T-helper 2 cell treated with Interferon-gamma antibody and Interleukin-4, amounts not matched to agents 5 μg/mL and 100 μg/mL, for 36 hours (primary cell): ENCODE measurements at regions not wholly inside any gene's neighbourhood (a gene's known extent, or its start where the extent isn't known, plus 50 kb on each side); places are given as distances from the start of the nearest gene placed in this dataset.
A peak's percentile ranks its signal among the peaks of the same experiment; 100 is the strongest.

Source experiments
- DNase-seq: peaks from one replicate; pipeline ENCODE4 v3.0.0; 2021; ENCODE audit warnings: low spot score
- H3K27ac Mint-ChIP-seq: one replicate; pipeline ENCODE4 v1.8.0; 2021; ENCODE audit warnings: mild to moderate bottlenecking, mixed read lengths
- H3K27me3 Mint-ChIP-seq: one replicate; pipeline ENCODE4 v1.8.0; 2021; ENCODE audit warnings: low read depth, mixed read lengths
- H3K36me3 Mint-ChIP-seq: one replicate; pipeline ENCODE4 v1.8.0; 2021; ENCODE audit warnings: low read depth, mixed read lengths
- H3K4me1 Mint-ChIP-seq: one replicate; pipeline ENCODE4 v1.8.0; 2021; ENCODE audit warnings: low read depth, mixed read lengths
- H3K4me3 Mint-ChIP-seq: one replicate; pipeline ENCODE4 v1.8.0; 2022; ENCODE audit warnings: mild to moderate bottlenecking, moderate library complexity, mixed read lengths
- H3K9me3 Mint-ChIP-seq: one replicate; pipeline ENCODE4 v1.8.0; 2021; ENCODE audit warnings: mixed read lengths

GRCh38 chr4:153084224-153084979 is 119.8 kb upstream of the TRIM2 start:
- DNase-seq: no peak
- Mint-ChIP-seq H3K27me3 (peaks cover 35% of the 10 kb centered on the region), H3K27ac (no peak overlapping the region), H3K4me3 (no peak overlapping the region), H3K4me1 (peaks cover 11% of the 10 kb centered on the region), H3K36me3 (no peaks in the 10 kb centered on the region), H3K9me3 (no peaks in the 10 kb centered on the region)

- Mint-ChIP-seq H3K36me3 (no peaks in the 10 kb centered on the region), H3K27me3 (peaks cover 28% of the 10 kb centered on the region), H3K4me3 (no peak overlapping the region), H3K9me3 (no peaks in the 10 kb centered on the region), H3K4me1 (peaks cover 11% of the 10 kb centered on the region), H3K27ac (no peak overlapping the region)
- DNase-seq: peak; percentile 76
These were observed 119.1 kb upstream of the TRIM2 start for GRCh38 chr4:153084980-153085630.

- Mint-ChIP-seq H3K9me3 (no peaks in the 10 kb centered on the region), H3K27ac (no peak overlapping the region), H3K36me3 (no peaks in the 10 kb centered on the region), H3K4me1 (peaks cover 7% of the 10 kb centered on the region), H3K27me3 (peaks cover 18% of the 10 kb centered on the region), H3K4me3 (no peak overlapping the region)
- no peak for DNase-seq
These were observed 116.5 kb upstream of the TRIM2 start for GRCh38 chr4:153087671-153088194.

GRCh38 chr4:153089742-153090141 is 114.5 kb upstream of the TRIM2 start:
- Mint-ChIP-seq H3K36me3 (no peaks in the 10 kb centered on the region), H3K27ac (no peak overlapping the region), H3K4me3 (no peak overlapping the region), H3K4me1 (peaks cover 5% of the 10 kb centered on the region), H3K27me3 (peaks cover 11% of the 10 kb centered on the region), H3K9me3 (no peaks in the 10 kb centered on the region)
- DNase-seq: no peak

- H3K9me3 Mint-ChIP-seq: no peaks in the 10 kb centered on the region
- H3K4me3 Mint-ChIP-seq: no peak overlapping the region
- H3K27ac Mint-ChIP-seq: no peak overlapping the region
- DNase-seq: no peak
- H3K27me3 Mint-ChIP-seq: peaks cover 10% of the 10 kb centered on the region
- H3K4me1 Mint-ChIP-seq: peaks cover 3% of the 10 kb centered on the region
- H3K36me3 Mint-ChIP-seq: no peaks in the 10 kb centered on the region
These were observed 114.1 kb upstream of the TRIM2 start for GRCh38 chr4:153090181-153090580.

- Mint-ChIP-seq H3K4me1 (no peaks in the 10 kb centered on the region), H3K27me3 (peaks cover 6% of the 10 kb centered on the region), H3K9me3 (no peaks in the 10 kb centered on the region), H3K36me3 (no peaks in the 10 kb centered on the region), H3K4me3 (no peak overlapping the region), H3K27ac (no peak overlapping the region)
- no peak for DNase-seq
These were observed 113.4 kb upstream of the TRIM2 start for GRCh38 chr4:153090670-153091385.

GRCh38 chr4:153093396-153093795 is 110.8 kb upstream of the TRIM2 start:
- Mint-ChIP-seq H3K36me3 (no peaks in the 10 kb centered on the region), H3K4me1 (no peaks in the 10 kb centered on the region), H3K9me3 (no peaks in the 10 kb centered on the region), H3K27ac (no peak overlapping the region), H3K27me3 (peaks cover 3% of the 10 kb centered on the region), H3K4me3 (no peak overlapping the region)
- no peak for DNase-seq

GRCh38 chr4:153093802-153094201 is 110.4 kb upstream of the TRIM2 start:
- no peak for DNase-seq
- H3K36me3 Mint-ChIP-seq: no peaks in the 10 kb centered on the region
- no peaks in the 10 kb centered on the region for H3K4me1 Mint-ChIP-seq

GRCh38 chr4:153094435-153094834 is 109.8 kb upstream of the TRIM2 start:
- Mint-ChIP-seq H3K36me3 (no peaks in the 10 kb centered on the region), H3K9me3 (no peaks in the 10 kb centered on the region), H3K27me3 (peaks cover 5% of the 10 kb centered on the region), H3K4me1 (no peaks in the 10 kb centered on the region), H3K27ac (no peak overlapping the region), H3K4me3 (no peak overlapping the region)
- DNase-seq: no peak

More at GRCh38 chr4:153093802-153094201, 110.4 kb upstream of the TRIM2 start:
- Mint-ChIP-seq H3K27me3 (peaks cover 3% of the 10 kb centered on the region), H3K4me3 (no peak overlapping the region), H3K9me3 (no peaks in the 10 kb centered on the region), H3K27ac (no peak overlapping the region)

- Mint-ChIP-seq H3K9me3 (no peaks in the 10 kb centered on the region), H3K4me3 (no peak overlapping the region), H3K27ac (no peak overlapping the region), H3K27me3 (peaks cover 11% of the 10 kb centered on the region), H3K36me3 (no peaks in the 10 kb centered on the region), H3K4me1 (no peaks in the 10 kb centered on the region)
- no peak for DNase-seq
These were observed 108.6 kb upstream of the TRIM2 start for GRCh38 chr4:153095448-153096204.

- no peak overlapping the region for H3K27ac Mint-ChIP-seq
- H3K4me1 Mint-ChIP-seq: no peaks in the 10 kb centered on the region
- H3K27me3 Mint-ChIP-seq: peaks cover 15% of the 10 kb centered on the region
- no peaks in the 10 kb centered on the region for H3K36me3 Mint-ChIP-seq
- no peak overlapping the region for H3K4me3 Mint-ChIP-seq
- no peaks in the 10 kb centered on the region for H3K9me3 Mint-ChIP-seq
- DNase-seq: no peak
These were observed 107.9 kb upstream of the TRIM2 start for GRCh38 chr4:153096344-153096743.

GRCh38 chr4:153098427-153098826 is 105.8 kb upstream of the TRIM2 start:
- Mint-ChIP-seq H3K4me1 (no peaks in the 10 kb centered on the region), H3K27me3 (peaks cover 30% of the 10 kb centered on the region), H3K4me3 (no peak overlapping the region), H3K27ac (no peak overlapping the region), H3K9me3 (no peaks in the 10 kb centered on the region), H3K36me3 (no peaks in the 10 kb centered on the region)
- DNase-seq: no peak

- Mint-ChIP-seq H3K27ac (no peak overlapping the region), H3K9me3 (no peaks in the 10 kb centered on the region), H3K4me1 (no peaks in the 10 kb centered on the region)
These were observed 104.7 kb upstream of the TRIM2 start for GRCh38 chr4:153099391-153100140.

More at GRCh38 chr4:153099391-153100140, 104.7 kb upstream of the TRIM2 start:
- Mint-ChIP-seq H3K36me3 (no peaks in the 10 kb centered on the region), H3K27me3 (peaks cover 42% of the 10 kb centered on the region), H3K4me3 (no peak overlapping the region)
- no peak for DNase-seq
